ENCODE measurements at regions not wholly inside any gene's neighbourhood (a gene's known extent, or its start where the extent isn't known, plus 50 kb on each side); places are given as distances from the start of the nearest gene placed in this dataset.

- POLR2A ChIA-PET, result no interaction called here
- TF ChIP-seq LEF1 (IDR thresholded peaks at IDR 0.05; ENCODE audit: borderline replicate concordance) (no peak), CTBP1 (IDR thresholded peaks at IDR 0.05; ENCODE audit: borderline replicate concordance) (no peak), ELF4 (IDR thresholded peaks at IDR 0.05) (no peak), NFRKB (IDR thresholded peaks at IDR 0.05) (no peak), SP1 (IDR thresholded peaks at IDR 0.05) (no peak), ARNT (IDR thresholded peaks at IDR 0.05) (no peak), TARDBP (IDR thresholded peaks at IDR 0.05) (no peak), PKNOX1 (IDR thresholded peaks at IDR 0.05) (no peak), FOXK2 (IDR thresholded peaks at IDR 0.05) (no peak), HDGF (IDR thresholded peaks at IDR 0.05; ENCODE audit: borderline replicate concordance) (no peak), BHLHE40 (IDR thresholded peaks at IDR 0.05; ENCODE audit: borderline replicate concordance) (no peak), FOXA1 (IDR thresholded peaks at IDR 0.05) (no peak), FOXM1 (IDR thresholded peaks at IDR 0.05; ENCODE audit: borderline replicate concordance) (no peak), ZNF384 (IDR thresholded peaks at IDR 0.05) (no peak), L3MBTL2 (conservative IDR thresholded peaks at IDR 0.05) (no peak), SUZ12 (IDR thresholded peaks at IDR 0.05) (no peak)
- DNase-seq (ENCODE audit: extremely low spot score), result no peak
- CTCF ChIA-PET, result no interaction called here
Measured at GRCh38 chrX:55981603-55982002, 250.6 kb upstream of the KLF8 start.

DNA sequence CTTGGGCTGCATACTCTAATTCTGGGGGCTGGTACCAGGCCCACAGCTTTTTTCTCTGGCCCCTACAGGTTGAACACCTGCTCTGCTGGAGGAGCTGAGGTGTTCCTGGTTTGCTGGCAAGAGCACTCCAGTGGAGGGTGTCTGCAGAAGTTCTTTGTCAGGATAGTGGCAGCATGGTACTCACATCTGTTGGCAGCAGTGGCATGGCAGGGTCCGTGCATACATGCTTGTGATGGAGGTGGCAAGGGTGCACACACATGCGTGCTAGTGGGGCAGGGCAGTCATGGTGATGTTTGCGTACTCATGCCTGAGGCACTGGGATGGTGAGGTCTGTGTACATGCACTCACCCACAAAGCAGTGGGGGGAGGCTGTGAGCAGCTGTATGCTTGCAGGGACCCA lies 235.5 kb upstream of the KLF8 start:
- TF ChIP-seq FOXM1 (IDR thresholded peaks at IDR 0.05; ENCODE audit: borderline replicate concordance), result no peak
- no peak for DNase-seq (ENCODE audit: extremely low spot score)
- POLR2A ChIA-PET, result no interaction called here
- CTCF ChIA-PET, result no interaction called here

DNA sequence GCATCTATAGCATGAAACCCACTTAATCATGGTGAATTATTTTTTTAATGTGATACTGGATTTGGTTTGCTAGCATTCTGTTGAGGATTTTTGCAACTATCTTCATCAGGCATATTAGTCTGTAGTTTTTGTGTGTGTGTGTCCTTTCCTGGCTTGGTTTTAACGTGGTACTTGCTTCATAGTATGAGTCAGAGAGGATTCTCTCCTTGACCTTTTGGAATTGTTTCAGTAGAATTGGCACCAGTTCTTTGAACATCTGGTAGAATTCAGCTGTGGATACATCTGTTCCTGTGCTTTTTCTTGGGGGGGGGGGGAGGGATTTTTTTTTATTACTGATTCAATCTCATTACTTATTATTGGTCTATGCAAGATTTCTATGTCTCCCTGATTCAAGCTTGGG lies 232.0 kb upstream of the KLF8 start:
- POLR2A ChIA-PET, result no interaction called here
- CTCF ChIA-PET, result no interaction called here
- DNase-seq (ENCODE audit: extremely low spot score), result no peak
- TF ChIP-seq FOXM1 (IDR thresholded peaks at IDR 0.05; ENCODE audit: borderline replicate concordance) (no peak), FOXK2 (IDR thresholded peaks at IDR 0.05) (no peak), NFRKB (IDR thresholded peaks at IDR 0.05) (no peak), ZNF384 (IDR thresholded peaks at IDR 0.05) (no peak), SUZ12 (IDR thresholded peaks at IDR 0.05) (no peak)

- no peak for TF ChIP-seq BHLHE40 (IDR thresholded peaks at IDR 0.05; ENCODE audit: borderline replicate concordance)
- no peak for TF ChIP-seq FOXK2 (IDR thresholded peaks at IDR 0.05)
- no peak for TF ChIP-seq FOXA1 (IDR thresholded peaks at IDR 0.05)
- no peak for TF ChIP-seq L3MBTL2 (conservative IDR thresholded peaks at IDR 0.05)
- TF ChIP-seq SP1 (IDR thresholded peaks at IDR 0.05), result no peak
- TF ChIP-seq SUZ12 (IDR thresholded peaks at IDR 0.05), result no peak
- no peak for TF ChIP-seq PKNOX1 (IDR thresholded peaks at IDR 0.05)
- TF ChIP-seq LEF1 (IDR thresholded peaks at IDR 0.05; ENCODE audit: borderline replicate concordance), result no peak
- no peak for TF ChIP-seq ARNT (IDR thresholded peaks at IDR 0.05)
- no peak for TF ChIP-seq NFRKB (IDR thresholded peaks at IDR 0.05)
- TF ChIP-seq FOXM1 (IDR thresholded peaks at IDR 0.05; ENCODE audit: borderline replicate concordance), result no peak
- TF ChIP-seq ELF4 (IDR thresholded peaks at IDR 0.05), result no peak
- TF ChIP-seq HDGF (IDR thresholded peaks at IDR 0.05; ENCODE audit: borderline replicate concordance), result no peak
- no peak for TF ChIP-seq TARDBP (IDR thresholded peaks at IDR 0.05)
- no peak for TF ChIP-seq ZNF384 (IDR thresholded peaks at IDR 0.05)
- no peak for TF ChIP-seq CTBP1 (IDR thresholded peaks at IDR 0.05; ENCODE audit: borderline replicate concordance)
- POLR2A ChIA-PET, result no interaction called here
- DNase-seq (ENCODE audit: extremely low spot score), result no peak
- CTCF ChIA-PET, result no interaction called here
Measured at GRCh38 chrX:56000729-56001128, 231.4 kb upstream of the KLF8 start.

DNA sequence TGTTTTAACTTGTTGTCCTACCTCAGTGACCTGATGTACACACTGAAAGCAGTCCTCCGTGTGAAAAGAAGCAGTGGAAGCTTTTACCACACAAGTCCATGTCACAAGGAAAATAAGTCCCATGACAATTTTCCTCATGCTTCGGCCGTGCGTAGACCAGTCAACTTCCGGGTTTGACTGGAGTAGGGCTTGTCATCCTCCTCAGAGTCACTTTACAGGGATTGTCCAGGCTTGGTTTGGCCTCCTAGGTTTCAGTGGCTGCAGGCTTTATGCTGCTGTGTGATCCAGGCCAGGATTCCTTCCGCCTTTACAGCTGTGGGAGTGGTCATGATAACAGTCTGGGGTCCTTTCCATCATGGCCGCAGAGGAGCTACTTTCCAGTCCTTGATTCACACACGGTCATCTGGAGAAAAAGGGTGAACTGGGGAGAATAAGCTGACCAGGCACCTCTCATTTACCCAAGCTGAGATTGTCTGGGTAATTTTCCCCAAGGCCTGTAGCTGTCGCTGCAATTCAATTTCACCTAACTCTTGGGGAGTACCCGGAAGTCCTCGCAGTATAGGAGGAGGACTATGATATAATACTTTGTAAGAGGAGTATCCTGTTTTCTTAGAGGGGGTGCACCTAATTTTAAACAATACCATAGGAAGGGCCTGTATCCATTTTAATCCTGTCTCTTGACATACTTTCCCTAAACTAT lies 206.1 kb upstream of the KLF8 start:
- CTCF ChIA-PET, result no interaction called here
- no peak for DNase-seq (ENCODE audit: extremely low spot score)
- no peak for TF ChIP-seq FOXM1 (IDR thresholded peaks at IDR 0.05; ENCODE audit: borderline replicate concordance)
- TF ChIP-seq ARNT (IDR thresholded peaks at IDR 0.05), result no peak
- no peak for TF ChIP-seq SUZ12 (IDR thresholded peaks at IDR 0.05)
- no peak for TF ChIP-seq PKNOX1 (IDR thresholded peaks at IDR 0.05)
- TF ChIP-seq TARDBP (IDR thresholded peaks at IDR 0.05), result no peak
- no peak for TF ChIP-seq ELF4 (IDR thresholded peaks at IDR 0.05)
- no peak for TF ChIP-seq FOXK2 (IDR thresholded peaks at IDR 0.05)
- no peak for TF ChIP-seq NFRKB (IDR thresholded peaks at IDR 0.05)
- no peak for TF ChIP-seq HDGF (IDR thresholded peaks at IDR 0.05; ENCODE audit: borderline replicate concordance)
- no peak for TF ChIP-seq BHLHE40 (IDR thresholded peaks at IDR 0.05; ENCODE audit: borderline replicate concordance)
- TF ChIP-seq ZNF384 (IDR thresholded peaks at IDR 0.05), result no peak
- POLR2A ChIA-PET, result no interaction called here

DNA sequence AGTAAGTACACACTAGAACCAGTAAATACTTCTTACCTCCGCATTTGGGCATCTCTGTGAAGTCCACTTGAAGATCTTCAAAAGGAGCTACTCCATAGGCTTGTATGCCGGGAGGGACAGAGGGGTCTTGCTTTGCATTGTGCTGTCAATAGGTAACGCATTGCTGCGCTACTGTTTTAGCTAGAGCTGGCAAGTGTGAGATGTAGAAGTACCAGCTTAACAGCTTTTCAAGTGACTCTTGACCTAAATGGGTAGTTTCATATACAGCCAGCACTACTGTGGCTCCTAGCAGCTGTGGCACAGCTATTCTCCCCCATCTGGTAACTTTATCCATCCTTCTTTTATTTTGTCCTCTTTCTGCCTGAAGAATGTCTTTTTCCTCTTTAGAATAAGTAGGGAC lies 205.3 kb upstream of the KLF8 start:
- DNase-seq (ENCODE audit: extremely low spot score), result no peak
- ChIA-PET CTCF (no interaction called here), POLR2A (no interaction called here)
- TF ChIP-seq PKNOX1 (IDR thresholded peaks at IDR 0.05), result no peak
- TF ChIP-seq NFRKB (IDR thresholded peaks at IDR 0.05), result no peak
- TF ChIP-seq SP1 (IDR thresholded peaks at IDR 0.05), result no peak
- TF ChIP-seq ARNT (IDR thresholded peaks at IDR 0.05), result no peak
- no peak for TF ChIP-seq L3MBTL2 (conservative IDR thresholded peaks at IDR 0.05)
- no peak for TF ChIP-seq HDGF (IDR thresholded peaks at IDR 0.05; ENCODE audit: borderline replicate concordance)
- TF ChIP-seq CTBP1 (IDR thresholded peaks at IDR 0.05; ENCODE audit: borderline replicate concordance), result no peak
- no peak for TF ChIP-seq TARDBP (IDR thresholded peaks at IDR 0.05)
- no peak for TF ChIP-seq FOXA1 (IDR thresholded peaks at IDR 0.05)
- no peak for TF ChIP-seq ZNF384 (IDR thresholded peaks at IDR 0.05)
- no peak for TF ChIP-seq ELF4 (IDR thresholded peaks at IDR 0.05)
- no peak for TF ChIP-seq BHLHE40 (IDR thresholded peaks at IDR 0.05; ENCODE audit: borderline replicate concordance)
- no peak for TF ChIP-seq LEF1 (IDR thresholded peaks at IDR 0.05; ENCODE audit: borderline replicate concordance)
- TF ChIP-seq FOXK2 (IDR thresholded peaks at IDR 0.05), result no peak
- no peak for TF ChIP-seq SUZ12 (IDR thresholded peaks at IDR 0.05)

All from HEK293T (cell line).